Lower leg skin (tissue), 3 donors: ENCODE measurements at regions not wholly inside any gene's neighbourhood (a gene's known extent, or its start where the extent isn't known, plus 50 kb on each side); places are given as distances from the start of the nearest gene placed in this dataset.

Experiments used
- POLR2A ChIP-seq, 2 donors: fragments of 450-650 bp; IDR thresholded peaks; one replicate each; pipeline ENCODE4 v1.6.1; 2016 to 2017; ENCODE audit warnings: antibody characterized with exemption in 2 of 2, mild to moderate bottlenecking in 1 of 2, moderate library complexity in 1 of 2
- TF ChIP-seq, protein P1 (sequence below), 3 donors: fragments of 450-650 bp; IDR thresholded peaks; one replicate each; pipeline ENCODE4 v1.5.1; 2016; ENCODE audit warnings: antibody characterized with exemption in 3 of 3, mild to moderate bottlenecking in 3 of 3, moderate library complexity in 2 of 3

DNA sequence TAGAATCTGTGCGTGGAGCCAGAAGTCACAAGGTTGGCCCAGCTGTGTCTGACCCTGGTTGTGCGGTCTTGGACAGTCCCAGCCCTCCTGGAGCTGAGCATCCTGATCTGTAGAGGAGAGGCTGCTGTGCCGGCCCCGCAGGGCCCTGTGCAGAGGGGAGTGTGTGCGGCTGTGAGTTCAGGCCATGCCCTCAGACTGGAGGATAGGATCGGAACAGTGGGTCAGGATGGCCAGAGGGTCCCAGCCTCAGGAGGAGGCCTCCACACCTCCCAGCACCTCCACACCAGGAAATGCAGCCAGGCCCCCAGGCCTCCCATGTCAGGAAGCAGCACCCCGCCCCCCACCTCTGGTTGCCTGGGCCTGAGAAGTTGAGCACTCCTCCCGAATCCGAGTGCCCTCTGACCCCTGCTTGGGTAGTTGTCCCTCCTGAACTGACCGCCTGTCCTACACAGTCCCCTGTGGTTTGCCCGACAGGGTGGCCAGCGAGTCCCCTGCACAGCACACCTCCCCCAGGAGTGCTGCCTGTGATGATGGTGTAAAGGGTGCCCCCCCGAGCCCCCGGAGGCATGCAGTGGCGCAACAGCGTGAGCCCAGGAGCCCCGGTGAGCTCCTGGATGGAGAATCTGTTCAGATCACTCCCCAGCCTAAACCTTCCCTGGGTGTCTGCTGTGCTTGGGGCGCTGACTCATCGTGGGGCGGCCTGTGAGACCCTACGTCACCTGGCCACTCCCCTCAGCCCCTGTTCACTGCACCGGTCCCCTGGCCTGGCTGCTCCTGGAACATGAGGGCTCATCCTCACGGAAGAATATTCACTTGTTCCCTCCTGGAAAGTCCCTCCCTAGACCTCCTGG, 285.2 kb downstream of the SEC14L1 start:
- TF ChIP-seq POLR2A (IDR thresholded peaks at IDR 0.05), result no peak
- TF ChIP-seq, protein P1, sequence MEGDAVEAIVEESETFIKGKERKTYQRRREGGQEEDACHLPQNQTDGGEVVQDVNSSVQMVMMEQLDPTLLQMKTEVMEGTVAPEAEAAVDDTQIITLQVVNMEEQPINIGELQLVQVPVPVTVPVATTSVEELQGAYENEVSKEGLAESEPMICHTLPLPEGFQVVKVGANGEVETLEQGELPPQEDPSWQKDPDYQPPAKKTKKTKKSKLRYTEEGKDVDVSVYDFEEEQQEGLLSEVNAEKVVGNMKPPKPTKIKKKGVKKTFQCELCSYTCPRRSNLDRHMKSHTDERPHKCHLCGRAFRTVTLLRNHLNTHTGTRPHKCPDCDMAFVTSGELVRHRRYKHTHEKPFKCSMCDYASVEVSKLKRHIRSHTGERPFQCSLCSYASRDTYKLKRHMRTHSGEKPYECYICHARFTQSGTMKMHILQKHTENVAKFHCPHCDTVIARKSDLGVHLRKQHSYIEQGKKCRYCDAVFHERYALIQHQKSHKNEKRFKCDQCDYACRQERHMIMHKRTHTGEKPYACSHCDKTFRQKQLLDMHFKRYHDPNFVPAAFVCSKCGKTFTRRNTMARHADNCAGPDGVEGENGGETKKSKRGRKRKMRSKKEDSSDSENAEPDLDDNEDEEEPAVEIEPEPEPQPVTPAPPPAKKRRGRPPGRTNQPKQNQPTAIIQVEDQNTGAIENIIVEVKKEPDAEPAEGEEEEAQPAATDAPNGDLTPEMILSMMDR (IDR thresholded peaks at IDR 0.05), result no peak
